GM19238 (cell line): ENCODE measurements at regions not wholly inside any gene's neighbourhood (a gene's known extent, or its start where the extent isn't known, plus 50 kb on each side); places are given as distances from the start of the nearest gene placed in this dataset.

Experiments used
- DNase-seq: peaks from one replicate; pipeline ENCODE4 v3.0.0; 2011; ENCODE audit warnings: low spot score; ENCODE audit not compliant: insufficient read length

DNA sequence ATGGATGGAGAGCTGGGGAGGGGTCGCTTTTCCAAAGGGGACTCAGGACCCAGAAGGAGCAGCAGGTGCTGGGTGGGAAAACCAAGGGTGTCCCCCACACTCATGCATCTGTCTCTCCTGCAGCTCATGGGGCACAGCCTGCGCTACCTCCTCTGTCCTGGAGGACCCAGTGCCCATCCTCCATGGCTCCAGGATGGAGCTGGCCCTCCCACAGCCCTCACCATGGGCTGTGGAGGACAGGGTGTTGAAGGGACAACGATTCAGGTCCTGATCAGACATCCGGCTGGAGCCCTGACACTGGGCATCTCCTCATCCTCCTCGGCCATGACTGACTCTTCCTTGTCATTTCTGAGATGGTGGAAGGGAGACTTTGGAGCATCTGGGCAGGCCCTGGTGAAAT, 97.9 kb upstream of the SULF2 start:
- DNase-seq, result no peak

DNA sequence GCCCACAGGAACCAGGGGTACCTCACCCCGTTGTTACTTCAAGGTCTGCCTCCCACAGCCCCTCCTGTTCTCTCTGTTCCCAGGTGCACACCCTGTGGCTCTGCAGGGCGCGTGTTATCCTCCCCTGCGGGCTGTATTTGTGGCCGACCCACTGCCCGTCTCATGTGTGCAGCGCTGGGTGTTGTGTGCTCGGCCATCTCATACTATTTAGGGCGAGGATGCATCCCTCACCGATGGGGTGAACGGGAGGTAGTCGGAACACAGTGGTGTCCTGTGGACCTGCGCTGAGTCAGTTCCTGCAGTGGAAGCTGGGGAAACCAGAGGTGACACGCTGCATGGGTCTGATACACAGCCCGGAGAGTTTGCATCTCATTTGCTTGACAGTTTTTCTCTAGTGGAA, 94.5 kb upstream of the SULF2 start:
- DNase-seq, result no peak

DNA sequence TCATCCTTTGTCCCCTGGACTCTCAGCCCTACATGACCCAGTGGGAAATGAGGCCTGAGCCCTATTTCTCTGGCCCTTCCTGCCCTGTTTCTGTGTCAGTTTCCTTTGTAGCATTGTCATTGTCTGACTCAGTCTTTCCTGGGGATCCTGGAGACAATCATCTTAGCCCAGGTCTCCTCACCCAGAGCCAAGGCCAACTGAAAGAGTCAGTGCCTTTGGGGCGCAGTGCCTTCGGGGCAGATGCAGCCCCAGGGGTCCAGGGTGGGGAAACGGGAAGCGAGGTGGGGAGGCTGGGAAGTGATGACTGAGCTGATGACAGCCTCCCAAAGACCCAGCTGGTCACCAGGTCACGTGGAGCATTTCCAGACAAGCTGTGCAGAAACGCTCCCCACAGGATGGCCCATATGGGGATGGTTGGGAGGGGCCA, 93.3 kb upstream of the SULF2 start:
- DNase-seq, result no peak

DNA sequence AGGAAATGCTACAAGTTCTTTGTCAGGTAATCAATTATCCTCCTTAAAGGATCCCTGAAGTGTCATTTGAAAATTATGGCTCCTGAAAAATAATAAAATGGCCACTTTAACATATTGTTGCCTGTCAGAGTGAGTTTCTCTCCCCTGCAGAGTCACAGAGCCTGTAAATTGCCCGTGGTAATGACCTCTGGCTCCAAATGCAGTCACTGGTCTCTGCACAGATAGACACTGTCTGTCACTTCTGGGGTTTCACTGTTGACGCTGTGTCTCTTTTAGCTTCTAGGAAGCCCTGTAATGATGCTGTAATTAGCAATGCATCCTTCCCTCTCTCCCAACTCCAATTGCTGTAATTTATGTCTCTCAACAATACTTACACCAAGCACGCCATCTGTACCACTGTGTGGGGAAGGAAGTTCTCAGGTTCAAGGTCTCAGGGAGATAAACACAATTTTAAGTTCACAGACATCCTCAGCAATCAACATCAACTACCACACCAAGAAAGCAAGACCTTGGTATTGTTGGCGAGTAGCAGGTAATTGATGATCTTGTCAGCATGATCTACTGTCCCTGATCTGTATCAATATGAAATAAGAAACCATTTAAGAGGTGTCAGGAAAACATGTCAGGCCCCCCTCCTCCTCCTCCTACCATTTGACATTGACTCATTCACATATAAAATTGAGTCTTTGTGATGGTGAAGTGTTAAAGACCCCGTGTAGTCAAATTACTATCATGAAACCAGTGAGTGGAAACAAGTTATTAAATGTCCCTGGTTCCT, 91.2 kb upstream of the SULF2 start:
- no peak for DNase-seq

DNA sequence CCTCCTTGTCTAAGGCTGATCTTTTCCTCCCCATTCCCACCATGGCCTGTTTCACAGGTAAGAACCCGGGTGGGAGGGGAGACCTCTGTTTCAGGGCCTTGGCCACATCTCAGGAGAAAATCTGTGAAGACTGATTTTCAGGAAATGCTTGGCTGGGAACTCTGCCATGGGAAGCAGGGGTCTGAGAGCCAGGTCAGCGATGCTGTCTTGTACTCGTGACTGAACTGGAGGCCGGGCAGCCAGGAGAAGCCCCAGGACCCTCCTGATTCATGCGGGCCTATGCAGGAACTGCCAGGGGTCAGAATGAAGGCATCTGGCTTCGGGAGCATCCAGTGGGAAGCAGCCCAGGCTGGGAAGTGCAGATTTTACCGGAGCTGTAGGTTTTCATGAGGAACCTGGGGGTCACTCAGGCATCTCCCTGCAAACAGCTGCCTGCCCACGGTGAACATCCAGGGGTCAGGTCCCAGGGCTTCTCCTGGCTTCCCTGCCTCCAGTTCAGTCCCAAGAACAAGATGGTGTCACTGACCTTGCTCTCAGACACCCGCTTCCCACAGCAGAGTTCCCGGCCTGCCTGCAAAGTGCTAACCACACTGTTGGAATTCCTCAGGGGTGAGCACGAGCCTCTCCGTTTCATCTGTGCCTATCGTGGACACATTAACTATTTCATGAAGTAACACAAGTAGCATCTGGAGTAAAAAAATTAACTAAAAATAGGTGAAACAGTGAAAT, 90.2 kb upstream of the SULF2 start:
- no peak for DNase-seq

DNA sequence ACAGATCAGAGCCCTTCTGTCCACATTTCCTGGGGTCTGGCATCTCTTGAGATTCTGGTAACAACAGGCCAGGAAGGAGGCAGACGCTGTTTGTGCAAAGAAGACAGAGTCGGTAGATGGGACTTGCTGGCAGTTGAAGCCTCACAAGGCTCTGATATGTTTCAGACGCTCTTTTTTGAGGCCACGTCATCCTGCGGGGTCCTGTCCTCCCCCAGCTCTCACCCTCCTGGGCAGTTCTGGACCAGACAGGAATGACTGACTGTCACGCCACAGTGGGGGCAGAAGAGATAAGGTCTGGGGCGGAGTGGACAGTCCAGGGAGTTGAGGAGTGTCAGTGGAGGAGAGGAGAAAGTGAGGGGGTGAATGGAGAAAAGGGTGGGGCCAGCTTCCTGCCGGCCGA, 87.1 kb upstream of the SULF2 start:
- DNase-seq, result no peak

DNA sequence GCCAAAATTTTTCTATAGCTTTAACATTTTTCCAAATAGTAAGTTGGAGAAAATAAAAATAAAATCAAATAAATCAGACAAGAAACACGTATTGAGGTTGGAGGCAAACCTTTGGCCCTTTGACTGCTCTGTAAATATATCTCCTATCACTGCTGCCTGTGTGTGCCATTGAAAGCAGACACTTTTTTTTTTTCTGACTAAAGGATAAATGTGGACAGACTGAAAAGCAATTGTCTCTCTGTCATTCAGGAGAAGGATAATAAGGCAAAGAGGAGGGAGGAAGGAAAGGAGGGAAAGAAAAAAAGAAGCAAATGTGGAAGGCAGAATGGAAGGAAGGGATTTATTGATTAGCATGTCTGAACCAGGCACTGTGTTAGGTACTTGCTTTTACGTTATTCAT, 85.2 kb upstream of the SULF2 start:
- DNase-seq, result no peak

DNA sequence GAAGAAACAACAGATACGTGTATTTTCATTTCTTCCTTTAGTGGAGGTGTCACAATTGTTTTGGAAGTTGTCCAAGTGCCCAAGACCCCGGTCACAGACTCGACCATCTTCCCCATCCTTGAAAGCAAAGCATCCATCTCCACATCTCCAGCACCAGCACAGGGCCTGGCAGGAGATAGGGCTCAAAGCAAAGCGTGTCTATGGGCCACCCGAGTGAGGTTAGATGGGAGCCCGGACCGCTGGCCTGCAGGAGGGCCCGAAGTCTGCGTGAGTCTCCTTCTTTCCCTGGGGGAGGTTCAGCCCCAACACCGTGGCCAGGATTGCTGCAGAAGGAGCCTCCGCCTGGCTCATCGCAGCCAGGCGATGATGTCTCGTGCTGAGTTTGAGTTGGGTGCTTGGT, 83.5 kb upstream of the SULF2 start:
- no peak for DNase-seq

DNA sequence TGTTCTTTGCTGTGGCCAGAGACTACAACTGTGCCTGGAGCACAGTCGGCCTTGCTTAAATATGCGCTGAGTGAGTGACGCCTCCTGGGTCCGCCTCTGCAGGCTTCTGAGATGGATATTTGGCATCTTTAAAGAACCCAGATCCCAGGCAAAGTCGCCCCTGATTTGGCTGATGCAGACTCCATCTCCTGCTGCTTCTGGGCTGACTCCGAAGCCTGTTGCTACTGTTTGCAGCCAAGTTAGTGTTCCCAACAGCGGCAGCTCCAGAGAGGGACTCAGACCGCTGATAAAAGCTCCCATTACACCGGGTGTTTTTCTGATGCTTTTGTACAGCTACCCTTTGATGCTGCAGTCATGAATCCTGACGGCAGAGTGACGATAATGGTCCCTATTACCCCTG, 83.0 kb upstream of the SULF2 start:
- DNase-seq, result no peak

DNA sequence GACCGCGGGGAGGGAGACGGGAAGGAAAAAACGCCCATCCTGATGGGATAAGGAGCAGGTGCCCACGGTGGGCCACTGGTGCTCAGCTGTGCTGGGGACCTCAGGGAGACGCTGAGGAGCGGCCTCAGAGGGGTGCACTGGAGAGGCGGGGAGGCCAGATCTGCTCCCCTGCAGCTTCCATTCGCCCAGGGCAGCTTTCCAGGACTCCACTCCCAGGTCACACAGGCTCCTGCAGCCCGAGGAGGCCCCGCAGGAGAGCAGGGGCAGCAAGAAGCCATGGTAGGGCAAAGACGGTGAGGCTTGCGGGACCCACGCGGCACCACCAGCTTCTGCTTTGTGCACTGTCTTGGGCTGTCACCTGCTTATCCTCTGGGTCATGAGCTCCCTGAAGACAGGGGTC, 82.5 kb upstream of the SULF2 start:
- DNase-seq, result no peak

DNA sequence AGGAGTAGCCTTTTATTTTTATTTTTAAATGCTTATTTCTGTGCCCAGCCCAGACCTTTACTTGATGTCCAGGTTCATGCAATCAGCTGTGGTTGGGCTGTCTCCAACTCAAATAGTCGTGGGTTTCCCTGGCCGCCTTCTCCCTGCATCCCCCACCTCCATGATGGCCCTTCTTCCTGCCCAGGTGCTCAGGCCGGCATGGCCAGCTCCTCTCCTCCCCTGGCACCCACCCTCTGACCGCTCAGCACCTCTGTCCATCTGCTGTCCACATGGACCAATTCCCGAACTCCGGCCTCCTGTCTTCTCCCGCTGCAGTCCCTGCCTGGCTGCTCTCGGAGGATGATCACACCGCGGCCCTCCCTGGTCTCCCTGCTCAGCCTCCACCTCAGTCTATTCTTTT, 81.2 kb upstream of the SULF2 start:
- no peak for DNase-seq

DNA sequence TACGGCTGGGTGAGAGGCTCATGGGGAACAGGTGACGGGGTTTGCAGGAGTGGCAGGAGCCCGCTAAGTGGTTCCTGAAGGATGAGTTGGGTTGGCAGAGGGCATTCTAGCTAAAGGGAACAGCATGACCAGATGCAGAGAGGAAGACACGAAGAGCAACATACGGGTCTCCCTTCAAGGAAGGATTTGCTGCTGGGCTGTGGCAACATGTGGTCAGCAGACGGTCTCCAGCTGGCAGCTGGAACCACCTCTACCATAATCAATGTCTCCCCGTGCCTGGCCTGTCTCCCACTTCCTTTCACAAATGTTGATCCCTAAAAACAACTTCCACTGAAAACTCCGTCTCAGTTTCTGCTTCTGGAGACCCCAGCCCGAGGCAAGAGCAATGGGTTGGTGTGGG, 80.6 kb upstream of the SULF2 start:
- DNase-seq, result no peak

DNA sequence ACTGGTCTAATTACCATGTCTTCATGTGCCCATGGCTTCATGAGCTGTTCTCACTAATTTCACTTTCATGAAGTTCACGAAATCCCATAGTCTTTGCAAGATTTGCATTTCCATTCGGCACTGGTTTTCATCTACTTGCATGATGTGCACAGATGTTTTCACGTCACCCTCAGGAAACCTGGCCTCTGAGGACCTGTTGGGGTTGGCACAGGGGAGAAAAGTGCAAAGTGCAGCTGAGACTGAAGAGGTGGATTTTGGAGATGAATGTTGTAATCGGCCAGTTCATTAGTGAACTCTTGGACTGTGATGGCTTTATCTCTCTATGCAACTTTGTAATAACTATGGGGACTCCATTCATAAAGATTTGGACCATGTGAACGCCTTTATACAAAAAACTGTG, 80.2 kb upstream of the SULF2 start:
- no peak for DNase-seq

DNA sequence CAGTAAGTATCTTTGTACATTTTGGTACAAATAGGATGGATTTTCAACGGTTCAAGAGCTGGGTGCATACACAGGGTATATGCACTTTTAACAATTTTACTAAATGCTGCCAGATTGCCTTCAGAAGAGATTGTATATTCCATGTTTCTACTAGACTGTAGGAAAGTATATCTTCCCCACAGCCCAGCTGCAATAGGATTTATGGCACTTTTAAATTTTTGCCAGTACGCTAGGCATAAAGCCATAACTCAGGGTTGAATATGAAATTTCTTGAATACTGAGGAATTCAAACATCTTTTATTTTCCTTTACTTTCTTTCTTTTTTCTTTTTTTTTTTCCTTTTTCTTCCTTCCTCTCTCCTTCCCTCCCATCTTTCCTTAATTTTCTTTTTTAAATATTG, 78.7 kb upstream of the SULF2 start:
- DNase-seq, result no peak

DNA sequence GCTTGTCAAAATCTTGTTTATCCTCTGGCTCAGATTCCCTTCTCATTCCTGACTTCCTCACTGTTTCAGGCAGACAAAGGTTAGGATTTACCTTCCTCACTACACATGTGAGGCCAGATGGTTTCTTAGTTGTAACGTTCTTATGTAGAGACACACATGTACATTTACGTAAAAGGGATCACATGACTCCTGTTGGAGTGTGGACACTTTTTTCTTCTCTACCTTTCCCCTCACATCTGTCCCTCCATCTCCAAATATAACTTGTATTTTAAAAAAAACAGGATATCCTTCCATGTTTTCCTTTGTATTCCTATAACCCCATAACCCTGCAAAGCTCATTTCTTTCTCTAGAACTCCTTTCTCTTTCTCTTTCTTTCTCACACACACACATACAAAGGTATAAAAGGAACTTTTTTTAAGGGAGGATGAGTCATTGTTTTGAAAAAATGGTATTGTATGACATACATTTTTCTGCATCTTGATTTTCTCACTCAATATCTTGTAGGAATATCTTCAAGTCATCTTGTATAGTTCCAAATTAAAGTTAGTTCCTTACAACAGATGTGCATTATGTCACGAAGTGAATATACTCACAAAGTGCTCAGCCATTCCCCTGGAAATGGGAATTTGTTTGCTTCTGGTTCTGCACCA, 78.2 kb upstream of the SULF2 start:
- no peak for DNase-seq

DNA sequence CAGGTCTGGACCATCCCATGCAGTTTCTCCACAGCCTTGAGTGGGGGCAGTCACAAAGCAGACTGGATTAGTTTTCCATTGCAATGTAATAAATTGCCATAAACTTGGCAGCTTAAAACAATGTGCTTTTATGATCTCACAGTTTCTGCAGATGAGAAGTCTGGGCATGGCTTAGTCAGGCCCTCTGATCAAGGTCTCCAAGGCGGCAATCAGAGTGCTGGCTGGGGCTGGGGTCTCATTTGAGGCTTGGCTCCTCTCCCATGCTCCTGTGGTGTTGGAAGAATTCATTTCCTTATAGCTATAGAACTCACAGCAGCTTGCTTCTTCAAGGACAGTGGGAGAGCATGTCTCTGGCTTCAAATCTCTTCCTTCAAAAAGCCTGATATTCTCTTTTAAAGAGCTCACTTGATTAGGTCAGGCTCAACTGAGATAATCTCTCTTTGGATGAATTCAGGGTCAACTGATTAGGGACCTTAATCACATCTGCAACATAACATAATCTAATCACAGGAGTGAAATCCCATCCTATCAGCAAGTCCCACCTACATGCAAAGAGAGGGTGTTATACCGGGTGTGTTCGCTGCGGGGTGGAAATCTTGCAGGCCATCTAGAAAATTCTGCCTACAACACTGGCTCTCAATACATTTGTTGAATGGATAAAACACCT, 77.4 kb upstream of the SULF2 start:
- DNase-seq, result no peak

DNA sequence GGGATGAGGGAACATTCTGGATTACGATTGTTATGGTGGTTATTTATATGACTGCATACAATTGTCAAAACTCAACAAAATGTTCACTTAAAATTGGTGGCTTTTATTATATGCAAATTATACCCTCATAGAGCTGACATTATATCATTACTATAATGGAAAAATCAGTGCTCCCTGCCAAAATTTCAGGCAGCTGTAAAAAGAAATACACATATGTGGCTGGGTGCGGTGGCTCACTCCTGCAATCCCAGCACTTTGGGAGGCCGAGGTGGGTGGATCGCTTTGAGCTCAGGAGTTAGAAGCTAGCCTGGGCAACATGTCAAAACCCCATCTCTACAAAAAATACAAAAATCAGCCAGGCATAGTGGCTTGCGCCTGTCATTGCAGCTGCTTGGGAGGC, 75.8 kb upstream of the SULF2 start:
- no peak for DNase-seq

DNA sequence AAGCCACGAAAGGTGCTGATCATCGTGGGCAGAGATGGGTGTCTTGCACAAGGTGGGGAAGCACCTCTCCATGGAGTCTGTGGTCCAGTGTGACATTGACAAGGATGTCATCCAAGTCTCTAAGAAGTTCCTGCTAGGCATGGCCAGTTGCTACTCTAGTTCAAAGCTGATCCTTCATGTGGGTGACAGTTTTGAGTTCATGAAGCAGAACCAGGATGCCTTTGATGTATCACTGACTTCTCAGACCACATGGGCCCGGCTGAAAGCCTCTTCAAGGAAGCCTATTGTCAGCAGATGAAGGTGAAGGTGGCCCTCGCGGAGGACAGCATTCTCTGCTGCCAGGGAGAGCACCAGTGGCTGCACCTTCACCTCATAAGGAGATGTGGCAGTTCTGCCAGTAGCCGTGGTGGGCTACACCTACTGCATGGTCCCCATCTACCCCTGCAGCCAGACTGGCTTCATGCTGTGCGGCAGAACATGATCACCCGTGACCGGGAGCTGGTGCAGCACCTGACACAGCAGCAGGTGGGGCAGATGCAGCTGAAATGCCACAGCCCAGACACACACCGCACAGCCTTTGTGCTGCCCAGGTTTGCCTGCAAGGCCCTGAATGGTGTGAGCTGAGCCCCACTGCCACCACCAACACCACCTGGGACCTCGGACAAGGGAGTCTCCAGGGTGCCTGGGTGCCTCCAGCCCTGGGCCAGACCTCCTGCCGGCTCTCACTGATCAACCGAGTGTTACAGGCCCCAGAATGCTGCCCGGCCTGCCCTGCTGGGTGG, 75.0 kb upstream of the SULF2 start:
- DNase-seq, result no peak

DNA sequence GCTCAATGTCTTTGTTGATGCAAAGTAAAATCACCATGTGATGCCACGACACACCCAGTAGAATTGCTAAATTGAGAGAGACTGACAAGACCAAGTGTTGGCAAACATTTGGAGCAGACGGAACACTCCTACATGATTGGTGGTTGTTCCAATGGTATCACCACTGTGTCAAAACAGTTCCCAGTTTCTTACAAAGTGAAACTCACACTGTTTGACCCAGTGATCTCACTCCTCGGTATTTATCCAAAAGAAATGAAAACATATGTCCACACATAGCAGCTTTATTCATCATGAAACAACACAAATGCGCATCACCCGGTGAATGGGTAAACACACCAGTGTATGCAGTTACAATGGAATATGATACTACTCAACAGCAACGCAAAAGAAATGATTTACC, 74.0 kb upstream of the SULF2 start:
- no peak for DNase-seq

DNA sequence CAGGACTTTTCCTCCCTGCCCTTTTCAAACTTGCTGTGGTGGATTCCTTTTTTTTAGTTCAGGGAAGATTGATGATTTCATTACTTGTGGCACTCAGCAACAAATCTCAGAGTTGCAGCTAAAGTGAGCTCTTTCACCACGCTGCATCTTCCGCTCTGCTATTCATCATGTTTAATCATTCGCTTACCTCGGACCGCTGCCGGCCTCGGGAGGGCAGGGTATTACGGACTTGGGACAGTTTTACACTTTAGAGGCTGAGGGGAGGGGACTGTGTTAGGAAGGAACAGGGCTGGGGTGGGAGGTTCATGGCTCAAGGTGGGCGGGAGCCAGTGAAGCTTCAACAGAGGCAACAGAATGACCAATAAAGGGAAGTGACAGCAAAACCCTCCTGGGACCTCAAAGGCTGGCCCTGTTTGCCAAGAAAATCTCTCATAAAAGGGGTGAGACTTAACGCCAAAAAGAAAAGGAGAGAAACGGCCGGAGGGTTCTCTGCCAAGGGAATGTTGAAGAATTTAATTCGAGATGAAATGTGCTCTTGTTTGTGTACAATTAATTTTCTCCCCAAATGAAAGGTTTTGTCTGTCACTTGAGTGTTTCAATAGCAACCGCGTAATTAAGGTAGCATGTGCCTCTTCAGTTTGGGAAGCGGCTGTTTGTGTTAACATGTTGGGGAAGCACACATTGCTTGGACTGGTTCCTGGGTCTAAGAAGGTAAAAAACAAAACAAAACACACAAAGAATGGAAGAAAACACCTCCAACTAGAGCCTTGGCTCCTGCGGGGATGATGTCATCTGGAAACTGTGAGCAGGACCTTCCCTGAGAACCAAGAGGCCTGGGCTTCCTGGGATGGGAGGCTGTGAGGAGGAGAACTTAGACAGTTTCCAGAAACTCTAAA, 72.5 kb upstream of the SULF2 start:
- no peak for DNase-seq
